Activated CD4-positive, alpha-beta memory T cell treated with anti-CD3 and anti-CD28 coated beads for 36 hours (primary cell): ENCODE measurements at regions not wholly inside any gene's neighbourhood (a gene's known extent, or its start where the extent isn't known, plus 50 kb on each side); places are given as distances from the start of the nearest gene placed in this dataset.

ENCODE experiments used
- CTCF ChIA-PET: fragments of 350-600 bp; sonication (Branson Sonifier 250); formaldehyde crosslinking; loops from one replicate; lab custom pipeline; 2021; ENCODE audit warnings: antibody characterized with exemption, inconsistent platforms; lab: Charles Lee
- POLR2A ChIA-PET: fragments of 350-600 bp; sonication (Branson Sonifier 250); formaldehyde crosslinking; loops from one replicate; lab custom pipeline; 2021; ENCODE audit warnings: antibody characterized with exemption; lab: Charles Lee
- DNase-seq: peaks from one replicate; pipeline ENCODE4 v3.0.0-alpha.2; 2020
- H3K27ac Mint-ChIP-seq: one replicate; pipeline ENCODE4 v1.8.0; 2021; ENCODE audit warnings: mixed read lengths
- H3K27me3 Mint-ChIP-seq: one replicate; pipeline ENCODE4 v1.8.0; 2021; ENCODE audit warnings: mixed read lengths
- H3K36me3 Mint-ChIP-seq: one replicate; pipeline ENCODE4 v1.8.0; 2021; ENCODE audit warnings: mixed read lengths
- H3K4me1 Mint-ChIP-seq: one replicate; pipeline ENCODE4 v1.8.0; 2021; ENCODE audit warnings: low read depth, mixed read lengths
- H3K4me3 Mint-ChIP-seq: one replicate; pipeline ENCODE4 v1.8.0; 2021; ENCODE audit warnings: mild to moderate bottlenecking, mixed read lengths
- H3K9me3 Mint-ChIP-seq: one replicate; pipeline ENCODE4 v1.8.0; 2021; ENCODE audit warnings: mixed read lengths
- intact Hi-C: fragments of 100-400 bp; cut with micrococcal nuclease; formaldehyde crosslinking; loops from one replicate; pipeline ENCODE4 v1.15.1; 2023

GRCh38 chr13:95433537-95433936 is 119.0 kb upstream of the CLDN10 start:
- Mint-ChIP-seq H3K4me3 (no peak overlapping the region), H3K4me1 (no peaks in the 10 kb centered on the region), H3K27ac (no peak overlapping the region), H3K27me3 (peaks cover 4% of the 10 kb centered on the region), H3K36me3 (no peaks in the 10 kb centered on the region), H3K9me3 (no peaks in the 10 kb centered on the region)
- intact Hi-C loops: no loop called here
- POLR2A ChIA-PET: no interaction called here
- DNase-seq: no peak
- CTCF ChIA-PET: no interaction called here

DNA sequence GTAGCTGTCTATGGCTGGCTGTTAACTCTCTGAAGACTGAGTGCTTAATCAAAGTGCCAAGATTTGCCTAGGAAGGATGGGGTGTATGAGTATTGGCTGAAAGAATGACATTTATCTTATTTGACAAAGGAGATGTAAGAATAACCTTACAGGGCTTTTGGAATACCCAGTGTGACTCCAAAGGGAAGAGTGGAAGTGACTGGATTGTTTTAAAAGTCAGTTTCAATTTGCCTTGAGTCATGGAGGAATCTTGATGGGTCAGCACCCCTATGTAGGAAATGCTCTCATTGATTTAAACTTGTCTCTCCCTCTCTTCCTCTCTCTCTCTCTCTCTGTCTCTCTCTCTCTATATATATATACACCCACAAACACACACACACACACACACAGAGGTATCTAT is 118.4 kb upstream of the CLDN10 start:
- ChIA-PET POLR2A (no interaction called here), CTCF (no interaction called here)
- Mint-ChIP-seq H3K27ac (no peak overlapping the region), H3K4me3 (no peak overlapping the region), H3K36me3 (no peaks in the 10 kb centered on the region), H3K27me3 (peaks cover 3% of the 10 kb centered on the region), H3K4me1 (no peaks in the 10 kb centered on the region), H3K9me3 (no peaks in the 10 kb centered on the region)
- no peak for DNase-seq
- intact Hi-C loops: no loop called here

DNA sequence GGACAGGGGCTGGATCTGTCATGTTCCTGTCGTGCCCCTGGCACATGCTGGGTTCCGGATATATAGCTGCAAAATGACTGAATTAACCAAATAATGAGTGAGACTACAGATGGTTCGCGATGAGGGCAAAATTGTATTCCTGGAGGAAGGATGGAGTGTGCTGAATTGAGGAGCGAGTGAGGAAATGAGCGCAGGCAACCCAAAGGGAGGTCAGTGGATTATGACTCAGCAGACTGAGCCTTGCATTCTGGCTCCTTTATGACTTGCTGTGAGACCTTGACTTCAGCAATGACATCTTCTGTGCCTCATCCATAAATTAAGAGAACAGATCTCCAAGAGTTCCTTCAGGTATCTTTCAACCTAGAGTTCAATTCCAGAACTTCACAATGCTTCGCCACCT is 115.0 kb upstream of the CLDN10 start:
- no peak for DNase-seq
- intact Hi-C loops: no loop called here
- Mint-ChIP-seq H3K27ac (no peak overlapping the region), H3K9me3 (no peaks in the 10 kb centered on the region), H3K4me3 (no peak overlapping the region), H3K36me3 (no peaks in the 10 kb centered on the region), H3K4me1 (no peaks in the 10 kb centered on the region), H3K27me3 (no peaks in the 10 kb centered on the region)
- POLR2A ChIA-PET: no interaction called here
- CTCF ChIA-PET: no interaction called here

- intact Hi-C loops: no loop called here
- H3K27ac Mint-ChIP-seq: no peak overlapping the region
- H3K27me3 Mint-ChIP-seq: peaks cover 2% of the 10 kb centered on the region
- ChIA-PET POLR2A (no interaction called here), CTCF (no interaction called here)
- no peaks in the 10 kb centered on the region for H3K36me3 Mint-ChIP-seq
- no peak overlapping the region for H3K4me3 Mint-ChIP-seq
- no peaks in the 10 kb centered on the region for H3K9me3 Mint-ChIP-seq
- no peak for DNase-seq
- no peaks in the 10 kb centered on the region for H3K4me1 Mint-ChIP-seq
Measured at GRCh38 chr13:95438297-95438696, 114.2 kb upstream of the CLDN10 start.

GRCh38 chr13:95440441-95441088 is 112.0 kb upstream of the CLDN10 start:
- intact Hi-C loops: no loop called here
- Mint-ChIP-seq H3K4me3 (no peak overlapping the region), H3K36me3 (no peaks in the 10 kb centered on the region), H3K4me1 (no peaks in the 10 kb centered on the region), H3K9me3 (no peaks in the 10 kb centered on the region), H3K27me3 (peaks cover 2% of the 10 kb centered on the region), H3K27ac (no peak overlapping the region)
- DNase-seq: no peak
- ChIA-PET CTCF (no interaction called here), POLR2A (no interaction called here)

GRCh38 chr13:95441326-95441725 is 111.2 kb upstream of the CLDN10 start:
- Mint-ChIP-seq H3K27me3 (peaks cover 2% of the 10 kb centered on the region), H3K4me1 (no peaks in the 10 kb centered on the region), H3K36me3 (no peaks in the 10 kb centered on the region), H3K4me3 (no peak overlapping the region), H3K27ac (no peak overlapping the region), H3K9me3 (no peaks in the 10 kb centered on the region)
- DNase-seq: no peak
- POLR2A ChIA-PET: no interaction called here
- intact Hi-C loops: no loop called here
- CTCF ChIA-PET: no interaction called here

DNA sequence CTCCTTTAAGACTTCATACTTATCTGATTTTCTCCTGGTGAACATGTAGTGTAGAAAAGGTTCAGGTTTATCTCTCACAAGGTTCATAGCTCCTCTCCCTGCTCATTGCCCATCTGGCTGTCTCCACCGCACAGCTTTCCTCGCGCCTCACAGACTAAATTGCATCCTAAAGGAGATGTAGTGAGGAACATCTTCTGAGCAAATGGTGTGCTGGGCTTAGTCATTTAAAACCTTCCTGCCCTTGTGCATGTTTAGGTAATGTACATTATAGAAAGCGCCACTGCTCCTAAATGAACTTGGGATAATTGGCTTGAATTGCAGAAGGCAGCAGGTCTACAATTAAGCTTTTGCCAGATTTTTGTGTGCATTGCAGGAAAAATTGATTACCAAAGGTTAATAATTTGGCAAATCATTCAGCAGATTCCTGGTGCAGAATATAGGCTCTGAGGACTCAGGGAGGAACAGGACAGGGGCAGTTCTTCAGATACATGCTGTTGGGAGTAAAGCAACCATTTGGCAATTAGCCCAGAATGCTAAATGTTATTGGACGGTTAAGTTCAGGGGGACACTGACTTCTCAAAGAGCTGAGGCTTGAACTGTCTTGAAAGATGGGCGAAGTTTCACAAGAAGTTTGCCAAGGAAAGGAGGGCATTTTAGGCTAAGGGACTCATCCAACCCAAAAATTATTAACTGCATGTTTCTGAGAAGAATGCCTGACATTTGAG is 108.4 kb upstream of the CLDN10 start:
- no peak overlapping the region for H3K27ac Mint-ChIP-seq
- POLR2A ChIA-PET: no interaction called here
- H3K36me3 Mint-ChIP-seq: no peaks in the 10 kb centered on the region

DNA sequence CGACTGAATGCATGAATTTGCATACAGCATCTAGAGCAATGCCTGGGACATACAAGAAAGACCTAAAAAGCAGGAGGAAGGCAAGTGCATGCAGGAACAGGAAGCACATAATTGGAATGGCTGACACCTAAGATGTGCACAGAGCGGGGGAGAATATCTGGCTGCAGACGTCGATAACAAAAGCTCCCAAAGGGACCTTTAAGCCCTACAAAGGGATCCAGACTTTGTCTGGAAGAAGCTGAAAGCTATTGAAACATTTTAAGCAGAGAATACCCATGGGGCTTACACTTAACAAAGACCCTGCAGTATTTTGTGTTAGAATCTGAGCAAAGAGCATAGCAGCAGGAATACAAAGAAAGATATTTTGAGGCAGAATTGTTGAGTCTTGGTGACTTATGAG is 107.4 kb upstream of the CLDN10 start:
- Mint-ChIP-seq H3K36me3 (no peaks in the 10 kb centered on the region), H3K9me3 (no peaks in the 10 kb centered on the region), H3K27me3 (peaks cover 9% of the 10 kb centered on the region), H3K4me3 (no peak overlapping the region), H3K27ac (no peak overlapping the region), H3K4me1 (no peaks in the 10 kb centered on the region)
- intact Hi-C loops: no loop called here
- POLR2A ChIA-PET: no interaction called here
- CTCF ChIA-PET: interaction anchor here (1.0 kb wide), 1 partner anchor 62 kb away, joined by 5 read pairs; no protein-coding TSS in a partner anchor
- no peak for DNase-seq

More for the DNA sequence above, 108.4 kb upstream of the CLDN10 start:
- H3K27me3 Mint-ChIP-seq: peaks cover 9% of the 10 kb centered on the region
- intact Hi-C loops: no loop called here
- H3K4me3 Mint-ChIP-seq: no peak overlapping the region
- H3K4me1 Mint-ChIP-seq: no peaks in the 10 kb centered on the region
- CTCF ChIA-PET: no interaction called here
- no peaks in the 10 kb centered on the region for H3K9me3 Mint-ChIP-seq
- no peak for DNase-seq

DNA sequence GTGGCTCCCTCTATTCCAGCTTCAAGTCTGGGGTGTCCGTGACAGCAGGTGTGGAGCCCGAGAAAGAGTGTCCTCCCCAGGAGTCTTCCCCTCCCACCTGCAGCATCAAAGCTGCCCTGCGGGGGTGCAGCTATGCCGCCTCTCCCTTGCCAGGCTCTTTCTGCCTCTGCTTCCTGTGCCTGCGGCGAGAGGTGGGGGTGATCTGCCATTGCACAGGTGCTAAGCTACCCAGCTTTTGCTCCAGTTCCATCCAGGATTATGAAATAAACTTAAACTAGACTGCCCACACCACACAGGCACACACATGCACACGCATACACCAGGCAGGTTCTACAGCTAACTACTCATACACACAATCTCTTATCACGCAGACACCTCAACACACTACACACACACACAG is 104.7 kb upstream of the CLDN10 start:
- no peak for DNase-seq
- no peaks in the 10 kb centered on the region for H3K36me3 Mint-ChIP-seq
- H3K27me3 Mint-ChIP-seq: peaks cover 12% of the 10 kb centered on the region
- POLR2A ChIA-PET: no interaction called here
- H3K4me1 Mint-ChIP-seq: no peaks in the 10 kb centered on the region
- CTCF ChIA-PET: interaction anchor here (0.8 kb wide), 1 partner anchor 44 kb away, joined by 3 read pairs; no protein-coding TSS in a partner anchor
- intact Hi-C loops: no loop called here
- H3K27ac Mint-ChIP-seq: no peak overlapping the region
- H3K4me3 Mint-ChIP-seq: no peak overlapping the region
- H3K9me3 Mint-ChIP-seq: no peaks in the 10 kb centered on the region

DNA sequence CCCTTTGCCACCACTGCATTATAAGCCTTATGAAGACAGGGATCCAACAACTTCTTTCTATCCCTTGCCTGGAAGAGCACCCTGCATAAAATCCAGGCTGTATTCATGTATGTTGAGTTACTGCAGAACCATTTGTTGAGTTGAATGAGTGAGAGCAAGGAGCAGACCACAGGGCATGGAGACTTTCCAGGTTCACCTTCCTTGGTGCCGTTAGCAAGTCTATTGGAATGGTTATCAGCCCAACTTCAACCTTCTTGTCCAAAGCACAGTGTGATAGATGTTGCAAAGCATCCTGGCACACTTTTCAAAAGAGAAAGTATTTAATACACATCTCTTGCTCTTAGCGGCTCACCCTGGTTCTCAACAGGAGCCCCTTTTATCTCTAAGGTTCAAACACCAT is 100.9 kb upstream of the CLDN10 start:
- ChIA-PET POLR2A (no interaction called here), CTCF (no interaction called here)
- Mint-ChIP-seq H3K27ac (no peak overlapping the region), H3K9me3 (no peaks in the 10 kb centered on the region), H3K4me1 (peaks cover 6% of the 10 kb centered on the region), H3K27me3 (peaks cover 16% of the 10 kb centered on the region), H3K4me3 (no peak overlapping the region), H3K36me3 (no peaks in the 10 kb centered on the region)
- no peak for DNase-seq
- intact Hi-C loops: no loop called here

DNA sequence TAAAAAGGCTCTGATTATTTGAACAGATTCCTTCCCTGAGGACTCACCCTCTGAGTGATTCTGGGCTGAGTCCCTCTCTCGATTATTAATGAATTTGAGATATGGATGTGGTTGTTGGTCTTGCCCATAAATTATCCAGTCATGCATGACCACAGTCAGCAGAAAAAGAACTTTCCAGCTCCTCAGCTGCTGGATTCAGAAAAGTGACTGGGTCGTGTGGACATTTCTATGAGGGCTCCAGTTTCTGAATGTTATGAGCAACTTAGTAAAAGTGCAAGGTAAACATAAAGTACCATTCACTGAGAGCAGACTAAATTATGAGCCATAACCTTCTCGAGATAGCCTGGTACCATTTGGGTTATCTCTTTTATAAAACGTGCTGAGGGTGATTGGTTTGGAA is 100.1 kb upstream of the CLDN10 start:
- CTCF ChIA-PET: no interaction called here
- Mint-ChIP-seq H3K4me3 (no peak overlapping the region), H3K4me1 (peaks cover 12% of the 10 kb centered on the region), H3K9me3 (no peaks in the 10 kb centered on the region), H3K36me3 (no peaks in the 10 kb centered on the region), H3K27me3 (peaks cover 16% of the 10 kb centered on the region), H3K27ac (no peak overlapping the region)
- intact Hi-C loops: no loop called here
- DNase-seq: no peak
- POLR2A ChIA-PET: no interaction called here

GRCh38 chr13:95455782-95456181 is 96.7 kb upstream of the CLDN10 start:
- H3K27me3 Mint-ChIP-seq: peaks cover 6% of the 10 kb centered on the region
- H3K4me1 Mint-ChIP-seq: peaks cover 14% of the 10 kb centered on the region
- POLR2A ChIA-PET: no interaction called here
- peaks cover 19% of the 10 kb centered on the region for H3K9me3 Mint-ChIP-seq
- intact Hi-C loops: no loop called here
- no peak overlapping the region for H3K27ac Mint-ChIP-seq
- DNase-seq: no peak
- CTCF ChIA-PET: interaction anchor here (1.0 kb wide), 1 partner anchor 25 kb away, joined by 5 read pairs; no protein-coding TSS in a partner anchor
- no peak overlapping the region for H3K4me3 Mint-ChIP-seq
- peaks cover 8% of the 10 kb centered on the region for H3K36me3 Mint-ChIP-seq

DNA sequence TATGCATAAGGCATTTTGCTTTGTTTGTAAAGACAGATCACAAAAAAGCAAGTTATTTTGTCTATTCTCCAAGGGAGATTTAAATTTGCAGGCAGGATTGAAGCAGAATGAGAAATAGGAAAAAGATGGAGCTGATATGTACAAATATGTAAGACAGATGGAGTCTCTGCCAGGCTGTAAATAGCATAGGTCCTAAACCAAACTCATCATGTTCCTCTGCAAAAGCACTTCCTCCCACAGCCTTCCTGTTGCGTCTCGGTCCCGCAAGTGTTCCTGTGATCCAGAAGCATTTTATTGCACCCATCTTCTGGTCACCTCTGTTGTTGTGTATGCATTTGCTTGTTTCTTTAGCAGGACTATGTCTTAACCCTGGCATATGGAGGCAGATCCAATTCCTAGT is 95.7 kb upstream of the CLDN10 start:
- DNase-seq: no peak
- Mint-ChIP-seq H3K4me3 (no peak overlapping the region), H3K36me3 (peaks cover 8% of the 10 kb centered on the region), H3K4me1 (peaks cover 14% of the 10 kb centered on the region), H3K27ac (no peak overlapping the region), H3K27me3 (peaks cover 6% of the 10 kb centered on the region), H3K9me3 (peaks cover 19% of the 10 kb centered on the region)
- ChIA-PET POLR2A (no interaction called here), CTCF (interaction anchor here (1.0 kb wide), 1 partner anchor 24 kb away, joined by 5 read pairs; no protein-coding TSS in a partner anchor)
- intact Hi-C loops: no loop called here
